T-helper 9 cell (primary cell): ENCODE measurements at regions not wholly inside any gene's neighbourhood (a gene's known extent, or its start where the extent isn't known, plus 50 kb on each side); places are given as distances from the start of the nearest gene placed in this dataset.
A peak's percentile ranks its signal among the peaks of the same experiment; 100 is the strongest.
"Not testable (repeated sequence)": the region's sequence is repeated elsewhere in the genome, so short reads cannot be mapped to it uniquely, and the experiment has no call there.

ENCODE experiments used
- DNase-seq: peaks from one replicate; pipeline ENCODE4 v3.0.0-alpha.2; 2020

GRCh38 chr15:39409876-39410530, 170.9 kb upstream of the THBS1 start:
- DNase-seq, result no peak

- no peak for DNase-seq
Measured at GRCh38 chr15:39411102-39411989, 169.5 kb upstream of the THBS1 start.

- DNase-seq, result no peak
Measured at GRCh38 chr15:39413558-39413957, 167.3 kb upstream of the THBS1 start.

GRCh38 chr15:39414201-39414600, 166.7 kb upstream of the THBS1 start:
- no peak for DNase-seq

GRCh38 chr15:39415634-39416033, 165.2 kb upstream of the THBS1 start:
- DNase-seq, result no peak

GRCh38 chr15:39416258-39416657, 164.6 kb upstream of the THBS1 start:
- no peak for DNase-seq

- no peak for DNase-seq
Measured at GRCh38 chr15:39417366-39418134, 163.3 kb upstream of the THBS1 start.

GRCh38 chr15:39419651-39420050, 161.2 kb upstream of the THBS1 start:
- no peak for DNase-seq

GRCh38 chr15:39420123-39420852, 160.6 kb upstream of the THBS1 start:
- not testable (repeated sequence) for DNase-seq

GRCh38 chr15:39420853-39421192, 160.1 kb upstream of the THBS1 start:
- not testable (repeated sequence) for DNase-seq

- DNase-seq, result peak; percentile 32
Measured at GRCh38 chr15:39426552-39427532, 154.0 kb upstream of the THBS1 start.

- no peak for DNase-seq
Measured at GRCh38 chr15:39427705-39428104, 153.2 kb upstream of the THBS1 start.

GRCh38 chr15:39429898-39430357, 151.0 kb upstream of the THBS1 start:
- DNase-seq, result no peak

GRCh38 chr15:39430389-39430788, 150.5 kb upstream of the THBS1 start:
- no peak for DNase-seq

- DNase-seq, result no peak
Measured at GRCh38 chr15:39431376-39431775, 149.5 kb upstream of the THBS1 start.

- no peak for DNase-seq
Measured at GRCh38 chr15:39432026-39432425, 148.9 kb upstream of the THBS1 start.

- DNase-seq, result no peak
Measured at GRCh38 chr15:39432912-39433348, 147.9 kb upstream of the THBS1 start.

- no peak for DNase-seq
Measured at GRCh38 chr15:39433376-39433775, 147.5 kb upstream of the THBS1 start.

GRCh38 chr15:39434163-39434562, 146.7 kb upstream of the THBS1 start:
- no peak for DNase-seq

- no peak for DNase-seq
Measured at GRCh38 chr15:39434751-39435238, 146.1 kb upstream of the THBS1 start.

GRCh38 chr15:39435244-39435643, 145.6 kb upstream of the THBS1 start:
- DNase-seq, result no peak
